ENCODE measurements at regions not wholly inside any gene's neighbourhood (a gene's known extent, or its start where the extent isn't known, plus 50 kb on each side); places are given as distances from the start of the nearest gene placed in this dataset.
"Not testable (repeated sequence)": the region's sequence is repeated elsewhere in the genome, so short reads cannot be mapped to it uniquely, and the experiment has no call there.

DNA sequence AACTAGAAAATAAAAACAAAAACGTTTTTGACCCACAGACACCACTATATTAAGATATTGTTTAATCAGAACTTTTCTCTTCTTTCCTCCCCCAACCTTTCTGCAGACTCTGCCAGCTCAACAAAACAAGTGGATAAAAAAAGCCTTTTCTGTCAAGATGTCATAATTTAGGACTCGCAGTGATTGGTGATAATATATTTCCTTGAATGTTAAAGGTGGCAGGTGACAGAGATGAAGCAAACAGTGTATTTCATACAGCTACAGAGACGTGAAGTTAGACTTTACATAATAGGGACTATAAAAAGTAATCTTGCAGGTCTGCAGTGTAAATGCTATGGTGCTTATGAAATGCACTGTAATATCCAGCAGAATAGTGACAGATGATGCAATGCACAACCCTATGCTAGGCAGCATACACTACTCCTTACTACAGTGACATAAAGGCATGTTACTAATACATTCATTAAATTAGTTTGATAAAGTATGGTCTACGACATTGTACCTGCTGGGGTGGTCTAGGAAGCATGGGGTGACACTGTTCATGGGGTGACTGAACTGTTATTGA lies 326.7 kb upstream of the GRAMD2B start:
- no peak for DNase-seq (ENCODE audit: low read depth in 3 of 3)

DNA sequence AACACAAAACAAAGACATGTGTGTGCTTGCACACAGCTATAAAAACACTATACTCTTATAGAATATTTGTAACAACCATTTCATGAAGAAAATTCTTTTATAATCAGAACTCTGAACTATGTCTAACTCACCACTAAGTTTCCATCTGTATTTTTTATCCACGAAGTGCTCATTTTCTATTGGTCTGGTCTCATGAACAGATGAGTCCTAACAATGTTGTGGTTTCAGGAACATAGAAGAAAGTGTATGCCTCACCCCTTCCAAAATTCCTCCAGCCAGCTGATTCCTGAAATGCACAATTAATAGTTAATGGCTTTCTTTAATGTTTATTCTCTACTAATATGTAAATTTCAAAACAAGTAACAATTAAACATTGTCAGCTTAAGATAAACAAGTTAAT lies 325.3 kb upstream of the GRAMD2B start:
- DNase-seq (ENCODE audit: low read depth in 3 of 3): no peak

DNA sequence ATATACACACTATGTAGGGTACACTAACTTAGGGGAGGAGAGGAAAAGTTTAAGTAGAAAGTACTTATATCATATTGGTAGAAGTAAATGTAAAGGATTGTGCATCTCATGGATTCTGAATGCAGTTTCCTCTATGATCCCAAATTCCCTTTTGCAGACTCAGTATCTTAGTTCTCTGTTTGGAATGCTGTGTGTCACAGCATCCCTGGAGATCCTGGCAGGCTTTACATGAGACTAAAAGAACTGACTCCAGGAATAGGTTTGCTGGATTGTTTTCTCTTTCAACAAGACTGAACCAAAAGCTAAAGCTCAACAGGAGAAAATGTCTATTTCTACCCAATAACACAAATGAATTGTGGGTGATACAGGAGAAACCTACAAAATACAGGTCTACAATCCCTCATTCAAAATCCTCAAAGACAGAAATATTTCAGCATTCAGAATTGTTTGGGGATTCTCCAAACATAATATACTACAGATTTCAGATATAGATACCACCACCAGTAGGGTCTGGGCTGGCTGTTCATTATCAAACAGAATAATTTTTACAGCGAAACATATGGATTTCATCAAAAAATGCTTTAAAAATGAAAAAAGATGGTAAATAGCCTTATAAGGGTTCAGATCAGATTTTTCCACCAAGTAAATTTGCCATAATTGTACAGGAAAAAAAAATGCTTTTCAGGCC lies 324.7 kb upstream of the GRAMD2B start:
- no peak for DNase-seq (ENCODE audit: low read depth in 3 of 3)

DNA sequence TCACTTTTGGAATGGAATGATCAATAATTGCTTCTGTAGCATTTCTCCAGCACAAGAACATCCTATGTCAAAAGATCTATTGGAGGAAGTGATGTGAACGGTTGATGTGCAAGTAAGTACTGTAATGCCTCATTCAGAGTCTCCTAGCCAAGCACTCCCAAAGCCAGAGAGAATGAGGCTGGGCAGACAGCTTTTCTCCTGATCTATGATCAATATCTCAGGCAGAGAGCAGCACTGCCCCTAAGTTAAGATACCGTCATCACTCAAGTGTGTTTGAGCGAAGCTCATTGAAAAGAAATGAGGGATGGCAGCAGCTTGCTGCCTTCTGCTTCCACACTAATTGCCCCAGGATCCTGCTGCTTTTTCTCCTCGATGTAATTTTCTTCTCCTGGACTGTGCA lies 324.1 kb upstream of the GRAMD2B start:
- no peak for DNase-seq (ENCODE audit: low read depth in 3 of 3)

DNA sequence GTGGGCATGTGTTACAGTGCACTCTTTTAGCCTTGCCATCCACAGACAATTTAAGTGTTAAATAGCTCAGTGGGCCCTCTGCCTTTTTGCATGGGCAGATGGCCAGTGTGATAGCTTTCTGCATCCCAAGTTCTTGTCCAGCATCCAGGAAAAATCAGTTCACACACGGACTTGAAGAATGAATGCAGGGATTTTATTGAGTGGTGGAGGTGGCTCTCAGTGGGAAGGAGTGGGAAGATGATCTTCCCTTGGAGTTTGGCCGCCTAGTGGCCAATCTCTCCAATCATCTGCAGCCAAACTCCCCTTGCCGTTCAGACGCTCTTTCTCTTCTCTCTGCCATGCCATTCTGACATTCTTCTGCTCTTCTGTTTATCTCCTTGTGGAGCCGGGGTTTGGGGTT lies 322.4 kb upstream of the GRAMD2B start:
- no peak for DNase-seq (ENCODE audit: low read depth in 3 of 3)

DNA sequence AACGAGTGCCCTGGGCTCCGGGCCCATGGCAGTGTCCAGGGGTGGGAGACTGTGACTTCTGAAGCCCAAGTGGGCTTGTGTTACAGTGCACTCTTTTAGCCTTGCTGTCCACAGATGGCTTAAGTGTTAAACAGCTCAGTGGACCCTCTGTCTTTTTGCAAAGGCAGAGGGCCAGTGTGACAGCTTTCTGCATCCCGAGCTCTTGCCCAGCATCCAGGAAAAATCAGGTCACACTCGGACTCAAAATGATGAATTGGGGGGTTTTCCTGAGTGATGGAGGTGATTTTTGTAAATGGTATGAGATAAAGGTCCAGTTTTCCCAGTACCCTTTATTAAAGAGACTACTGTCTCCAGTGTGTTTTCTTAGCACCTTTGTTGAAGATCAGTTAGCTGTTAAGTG lies 321.3 kb upstream of the GRAMD2B start:
- no peak for DNase-seq (ENCODE audit: low read depth in 3 of 3)

DNA sequence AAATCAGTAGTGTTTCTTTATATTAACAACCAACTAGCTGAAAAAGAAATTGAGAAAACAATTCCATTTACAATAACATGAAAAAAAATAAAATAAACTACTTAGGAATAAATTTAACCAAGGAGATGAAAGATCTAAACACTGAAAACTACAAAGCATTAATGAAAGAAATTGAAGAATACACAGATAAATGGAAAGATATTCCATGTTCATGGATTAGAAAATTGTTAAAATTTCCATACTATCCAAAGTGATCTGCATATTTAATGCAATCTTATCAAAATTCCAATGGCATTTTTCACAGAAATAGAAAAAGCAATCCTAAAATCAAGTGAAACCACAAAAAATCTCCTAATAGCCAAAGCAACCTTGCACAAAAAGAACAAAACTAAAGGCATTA lies 320.2 kb upstream of the GRAMD2B start:
- no peak for DNase-seq (ENCODE audit: low read depth in 3 of 3)

DNA sequence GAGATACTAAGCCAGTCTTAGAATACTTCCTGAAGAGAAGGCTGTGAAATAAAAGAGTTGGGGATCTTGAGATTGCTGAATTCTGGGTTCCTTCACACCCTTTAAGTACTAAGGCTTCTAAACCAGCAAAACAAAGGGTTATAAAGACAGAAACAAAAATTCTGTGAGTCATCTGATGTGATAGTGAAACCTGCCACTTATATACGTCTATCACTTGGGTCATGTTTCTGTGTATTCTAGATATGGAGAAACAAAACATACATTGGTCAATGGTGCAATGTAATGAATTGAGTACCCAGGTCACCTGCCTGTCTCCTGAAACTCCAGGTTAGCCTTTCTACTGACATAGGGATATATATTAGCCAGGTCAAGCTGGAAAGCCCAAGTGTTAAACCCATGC lies 319.3 kb upstream of the GRAMD2B start:
- no peak for DNase-seq (ENCODE audit: low read depth in 3 of 3)

DNA sequence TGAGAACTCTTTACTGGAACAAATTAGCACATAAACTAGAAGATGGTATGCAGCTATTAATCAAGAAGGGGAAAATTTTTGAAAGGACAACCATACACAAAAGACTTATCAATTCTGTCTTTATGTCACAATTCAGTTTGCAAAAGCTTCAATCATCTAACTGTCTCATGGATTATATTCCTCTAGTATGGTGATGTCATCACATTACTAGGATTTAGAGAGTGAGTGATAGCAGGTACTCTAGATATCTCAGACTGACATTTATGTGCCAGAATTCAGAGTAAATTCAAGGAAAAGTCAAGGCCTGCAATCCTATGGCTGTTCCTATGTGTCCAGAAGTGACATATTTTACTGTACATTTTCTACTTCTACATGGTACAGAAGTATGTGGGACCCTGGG lies 318.9 kb upstream of the GRAMD2B start:
- no peak for DNase-seq (ENCODE audit: low read depth in 3 of 3)

DNA sequence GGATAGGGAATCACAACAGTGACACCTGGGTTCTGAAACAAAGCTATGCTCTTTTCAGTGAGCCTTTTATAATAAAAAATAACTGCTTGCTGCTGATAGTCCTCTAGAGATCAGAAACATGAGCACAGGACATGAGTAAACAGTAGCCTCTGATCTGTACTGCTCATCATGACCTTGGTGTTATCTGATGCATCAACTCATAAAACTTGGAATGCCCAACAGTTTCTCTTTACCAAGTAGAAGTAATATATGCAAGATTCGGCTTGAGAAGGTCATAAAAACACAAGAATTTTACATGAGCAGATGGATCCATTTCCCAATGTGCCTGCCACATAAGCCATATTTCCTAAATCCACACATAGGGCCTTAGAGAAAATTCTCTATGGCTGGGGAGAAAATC lies 318.3 kb upstream of the GRAMD2B start:
- no peak for DNase-seq (ENCODE audit: low read depth in 3 of 3)

DNA sequence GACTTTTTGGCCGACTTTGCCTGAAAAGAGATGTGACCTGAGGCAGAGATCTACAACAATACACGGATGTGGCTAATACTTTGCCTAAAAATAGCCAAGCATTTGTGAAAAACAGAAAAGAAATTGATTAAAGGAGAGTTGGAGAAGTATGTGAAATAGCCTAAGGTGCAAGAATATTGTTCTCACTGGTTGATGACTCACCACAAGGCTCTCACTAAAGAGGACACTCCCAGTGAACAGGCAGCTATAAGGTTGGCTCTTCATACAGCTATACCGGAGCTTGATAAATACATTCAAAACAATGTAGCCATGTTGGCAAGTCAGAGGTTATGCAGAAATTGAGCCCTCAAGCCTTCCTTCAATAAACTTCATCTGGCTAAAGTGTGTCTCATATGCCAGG lies 317.2 kb upstream of the GRAMD2B start:
- no peak for DNase-seq (ENCODE audit: low read depth in 3 of 3)

DNA sequence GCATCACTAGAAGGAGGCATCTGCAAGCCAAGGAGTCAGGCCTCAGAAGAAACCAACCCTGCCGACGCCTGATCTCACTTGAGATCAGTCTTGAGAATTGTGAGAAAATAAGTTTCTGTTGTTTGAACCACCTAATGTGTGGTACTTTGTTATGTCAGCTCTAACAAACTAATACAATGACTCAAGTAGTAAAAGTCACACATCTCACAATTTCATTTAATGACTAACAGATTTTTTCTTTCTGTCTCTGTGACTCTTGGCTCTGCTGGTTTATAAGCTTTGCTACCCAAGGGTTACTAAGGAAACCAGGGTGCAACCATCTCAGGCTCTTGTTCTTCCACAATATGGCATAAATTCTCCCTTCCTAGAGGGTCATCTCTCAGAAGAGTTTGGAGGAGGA lies 315.8 kb upstream of the GRAMD2B start:
- DNase-seq (ENCODE audit: low read depth in 3 of 3): no peak

DNA sequence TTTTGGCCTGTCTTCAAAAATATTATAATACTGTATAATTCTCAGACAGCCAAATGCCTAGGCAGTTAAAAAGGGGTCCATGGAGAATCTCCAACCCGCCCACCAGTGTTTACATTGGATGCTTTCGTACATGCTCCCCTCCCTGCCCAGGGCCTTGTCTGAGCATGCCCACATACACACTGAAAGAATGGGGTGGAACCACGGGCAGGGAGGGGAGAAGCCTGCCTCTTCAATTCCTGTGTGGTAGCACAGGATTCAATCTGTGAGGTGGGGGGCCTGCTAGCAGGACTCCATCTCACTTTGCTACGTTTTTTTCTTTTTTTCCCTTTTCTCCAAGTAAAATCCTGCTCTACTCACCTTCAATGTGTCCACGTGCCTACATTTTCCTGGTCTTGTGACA lies 314.7 kb upstream of the GRAMD2B start:
- DNase-seq (ENCODE audit: low read depth in 3 of 3): no peak

DNA sequence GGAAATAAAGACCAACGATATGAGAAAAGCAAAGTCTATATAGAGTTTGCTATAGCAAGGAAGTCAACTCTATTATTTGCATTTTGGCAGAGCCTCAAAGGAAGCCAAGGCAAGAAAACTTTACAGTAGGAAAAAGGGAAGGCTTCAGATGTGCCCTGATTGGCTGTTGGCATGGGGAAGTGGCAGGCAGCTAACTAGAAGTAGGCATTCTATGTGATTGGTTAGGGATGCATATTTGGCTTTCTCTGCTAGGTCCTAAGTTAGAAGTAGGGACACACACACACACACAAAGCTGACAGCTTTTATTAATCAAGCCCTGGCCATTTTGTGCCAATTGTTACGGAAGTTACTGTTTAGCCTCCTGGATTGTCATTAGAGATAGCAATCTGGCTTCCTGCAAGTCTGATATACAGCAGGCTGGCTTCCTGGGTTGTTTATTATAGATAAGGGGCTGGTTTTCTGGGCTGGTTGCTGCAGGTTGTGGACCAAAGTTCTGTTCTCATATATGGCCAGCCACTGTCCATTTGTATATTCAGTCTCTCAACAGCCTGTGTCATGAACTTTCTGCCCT lies 308.1 kb upstream of the GRAMD2B start:
- no peak for DNase-seq (ENCODE audit: low read depth in 3 of 3)

DNA sequence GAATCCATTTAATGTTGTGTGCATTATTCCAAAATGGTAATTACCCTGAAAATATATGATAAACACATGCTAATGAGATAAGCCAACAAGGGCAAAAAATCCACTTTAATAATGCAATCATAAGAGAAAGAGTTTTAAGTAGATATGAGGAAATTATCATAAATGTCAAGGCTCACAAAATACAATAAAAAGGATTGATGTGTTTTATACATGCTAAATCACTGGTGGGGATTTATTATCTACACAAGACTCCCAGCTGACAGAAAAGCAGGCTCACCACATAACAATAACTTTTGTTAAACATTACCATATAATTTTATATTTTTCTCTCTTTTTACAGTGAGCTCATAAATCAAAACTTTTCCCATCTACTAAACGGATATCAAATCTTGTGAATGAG lies 306.2 kb upstream of the GRAMD2B start:
- no peak for DNase-seq (ENCODE audit: low read depth in 3 of 3)

DNA sequence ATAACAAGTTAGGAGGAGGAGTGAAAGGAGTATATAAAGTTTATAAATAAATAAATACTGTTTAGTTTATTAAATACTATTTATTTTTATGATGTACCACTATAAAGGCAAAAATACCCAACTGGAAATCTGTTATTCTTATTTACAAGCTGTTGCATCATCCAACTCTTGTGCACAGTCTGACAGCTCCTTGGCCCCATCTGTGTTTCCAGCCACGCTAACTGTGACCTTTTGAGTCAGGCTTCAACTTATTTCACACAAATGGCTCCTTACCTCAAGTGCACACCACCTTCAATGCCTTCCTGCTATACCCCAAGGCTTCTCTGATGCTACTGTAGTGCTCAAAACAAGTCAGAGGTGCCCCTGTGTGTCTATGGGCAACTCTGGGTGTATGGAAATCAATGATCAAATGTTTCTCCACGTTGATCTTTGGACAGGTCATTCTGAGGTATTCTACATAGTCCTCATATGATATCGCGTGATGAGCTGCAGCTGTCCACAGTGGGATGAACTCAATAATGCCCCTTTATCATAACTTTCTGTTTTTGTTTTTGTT lies 303.2 kb upstream of the GRAMD2B start:
- DNase-seq (ENCODE audit: low read depth in 3 of 3): no peak

DNA sequence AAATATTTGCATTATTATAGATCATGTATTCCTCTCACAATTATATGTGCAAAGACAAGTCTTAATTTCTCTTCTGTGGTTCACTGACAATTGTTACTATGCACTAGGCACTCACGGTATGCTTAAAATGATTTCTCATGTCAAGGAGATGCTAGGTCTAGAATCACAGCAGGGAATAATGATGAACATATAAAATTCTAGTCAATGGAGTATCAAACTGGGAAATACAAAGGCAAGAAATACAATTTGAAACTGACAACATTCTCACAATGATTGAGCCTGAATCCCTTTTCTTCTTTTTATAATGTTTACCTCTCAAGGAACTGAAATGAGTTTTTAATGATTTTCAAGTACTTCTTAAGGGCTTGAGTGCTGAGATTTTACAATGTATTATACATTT lies 302.3 kb upstream of the GRAMD2B start:
- DNase-seq (ENCODE audit: low read depth in 3 of 3): no peak

DNA sequence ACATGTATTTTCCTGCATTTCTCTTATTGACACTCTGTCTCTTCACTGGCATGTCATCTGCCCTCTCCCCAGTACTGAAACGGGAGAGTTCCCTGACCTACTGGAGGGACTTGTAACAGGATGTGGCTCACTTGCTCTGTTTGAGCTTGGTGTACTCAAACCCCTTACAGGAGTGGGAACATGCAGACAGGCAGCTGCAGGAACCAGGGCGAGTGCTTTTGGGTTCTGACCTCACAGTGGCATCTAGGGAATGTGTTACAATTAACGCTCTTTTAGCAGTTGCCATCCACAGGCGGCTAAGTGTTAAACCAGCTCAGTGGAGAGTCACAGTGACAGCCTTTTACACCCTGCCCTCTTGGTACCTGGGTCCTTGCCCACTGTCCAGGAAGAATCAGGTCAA lies 300.3 kb upstream of the GRAMD2B start:
- DNase-seq (ENCODE audit: low read depth in 3 of 3): no peak

DNA sequence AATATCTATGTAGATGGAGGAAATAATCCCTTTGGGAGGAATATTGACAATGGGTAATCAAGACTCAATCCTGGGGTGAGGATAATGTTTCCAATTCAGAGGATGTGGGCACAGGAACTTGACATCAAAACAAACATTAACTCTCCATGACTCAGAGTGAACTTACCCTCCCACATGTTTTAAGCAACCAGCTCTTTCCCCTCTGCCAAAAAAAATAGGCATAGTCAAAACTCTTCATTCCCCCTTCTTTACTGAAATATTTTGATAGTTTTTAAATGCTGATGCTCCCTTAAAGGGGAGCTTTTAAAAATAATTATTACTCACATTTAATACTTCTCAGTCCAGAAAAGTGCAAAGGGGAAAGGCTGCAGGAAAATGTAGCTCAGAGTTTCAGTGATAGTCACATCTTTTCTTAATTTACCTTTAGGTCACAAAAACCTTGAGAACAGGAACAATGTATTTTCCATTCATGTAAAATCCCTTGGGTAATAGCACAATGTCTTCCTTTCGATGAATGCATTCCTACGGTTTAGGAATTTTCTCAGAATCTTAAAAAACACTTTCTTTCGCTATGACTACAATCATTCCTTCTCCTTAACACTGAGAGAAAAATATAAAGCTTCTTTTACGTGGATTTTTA lies 298.4 kb upstream of the GRAMD2B start:
- DNase-seq (ENCODE audit: low read depth in 3 of 3): no peak

DNA sequence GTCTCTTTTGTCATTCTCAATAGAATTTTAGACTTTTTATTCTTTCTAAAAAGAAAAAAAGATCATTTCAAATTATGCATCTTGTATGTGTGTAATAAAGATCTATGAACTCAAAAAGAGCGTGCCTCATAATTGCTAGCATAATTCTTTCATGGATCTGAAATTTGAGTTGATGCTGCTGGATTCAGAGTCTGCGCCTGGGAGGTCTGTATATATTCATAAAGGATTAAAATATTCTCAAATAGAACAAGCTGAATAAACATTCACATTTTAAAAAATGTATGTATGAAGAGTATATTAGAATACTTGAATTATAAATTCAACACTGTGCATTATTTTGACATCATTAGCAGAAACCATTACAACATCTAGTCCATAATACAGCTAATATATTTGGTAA lies 297.8 kb upstream of the GRAMD2B start:
- no peak for DNase-seq (ENCODE audit: low read depth in 3 of 3)

DNA sequence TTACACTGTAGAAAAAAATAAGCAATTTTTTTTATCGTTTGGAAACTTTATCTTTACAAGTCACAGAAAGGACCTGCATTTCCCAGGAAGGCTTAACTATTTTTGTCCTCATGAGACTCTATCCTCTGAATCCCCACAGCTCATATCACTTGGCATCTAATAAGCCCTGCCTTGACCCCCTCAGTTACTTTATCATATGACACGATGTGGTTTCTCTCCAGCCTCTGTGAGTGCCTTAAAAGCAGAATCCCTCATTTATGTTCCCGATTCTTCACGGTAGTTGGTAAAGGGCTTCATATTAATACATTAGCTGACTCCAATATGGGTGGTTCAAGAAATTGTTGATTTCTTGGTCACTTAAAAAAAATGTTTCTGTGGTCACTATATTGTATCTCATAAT lies 296.6 kb upstream of the GRAMD2B start:
- no peak for DNase-seq (ENCODE audit: low read depth in 3 of 3)

DNA sequence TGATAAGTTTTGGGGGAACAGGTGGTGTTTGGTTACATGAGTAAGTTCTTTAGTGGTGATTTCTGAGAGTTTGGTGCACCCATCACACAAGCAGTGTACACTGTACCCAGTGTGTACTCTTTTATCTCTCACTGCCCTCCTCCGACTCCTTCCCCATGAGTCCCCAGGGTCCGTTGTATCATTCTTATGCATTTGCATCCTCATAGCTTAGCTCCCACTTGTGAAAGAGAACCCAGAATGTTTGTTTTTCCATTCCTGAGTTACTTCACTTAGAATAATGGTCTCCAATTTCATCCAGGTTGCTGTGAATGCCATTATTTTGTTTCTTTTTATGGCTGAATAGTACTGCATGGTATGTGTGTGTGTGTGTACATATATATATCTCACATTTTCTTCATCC lies 295.8 kb upstream of the GRAMD2B start:
- not testable (repeated sequence) for DNase-seq (ENCODE audit: low read depth in 3 of 3)

DNA sequence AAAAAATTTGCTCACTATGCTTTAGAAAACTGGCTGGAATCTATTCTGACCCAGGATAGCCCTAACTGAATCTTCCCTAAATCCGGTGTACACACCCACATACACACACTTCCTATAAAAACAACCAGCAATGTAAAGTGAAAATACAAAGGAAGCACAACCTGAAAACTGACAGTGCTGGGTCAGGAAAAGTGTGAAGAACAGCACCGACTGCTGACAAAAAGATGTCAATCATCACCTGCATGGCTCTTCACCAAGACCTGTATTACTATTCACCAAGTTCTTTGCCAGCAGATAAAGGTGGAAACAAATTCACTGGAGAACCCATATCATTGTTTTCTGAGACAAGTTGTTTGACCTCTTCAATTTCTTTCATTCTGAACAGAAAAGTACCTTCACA lies 293.8 kb upstream of the GRAMD2B start:
- DNase-seq (ENCODE audit: low read depth in 3 of 3): no peak

Measured in stimulated activated CD4-positive, alpha-beta T cell treated with anti-CD3 and anti-CD28 coated beads, TNF-alpha, amount 100 ng/mL, for 24 hours (primary cell).